Esophagus squamous epithelium (tissue), 4 donors: ENCODE measurements at regions not wholly inside any gene's neighbourhood (a gene's known extent, or its start where the extent isn't known, plus 50 kb on each side); places are given as distances from the start of the nearest gene placed in this dataset.

Experiments used
- POLR2A ChIP-seq, 4 donors: fragments of 450-650 bp; IDR thresholded peaks; one replicate each; pipeline ENCODE4 v1.6.1; 2017; ENCODE audit warnings: antibody characterized with exemption in 4 of 4, mild to moderate bottlenecking in 4 of 4, moderate library complexity in 3 of 4
- TF ChIP-seq, protein P1 (sequence below), 6 experiments: fragments of 450-650 bp in 4 of 6; fragments of 200-600 bp in 2 of 6; sonication (generic) in 2 of 6; IDR thresholded peaks; one replicate each; pipeline ENCODE4 v1.5.1; 2016 to 2019; ENCODE audit warnings: antibody characterized with exemption in 6 of 6, mild to moderate bottlenecking in 4 of 6, moderate library complexity in 4 of 6

DNA sequence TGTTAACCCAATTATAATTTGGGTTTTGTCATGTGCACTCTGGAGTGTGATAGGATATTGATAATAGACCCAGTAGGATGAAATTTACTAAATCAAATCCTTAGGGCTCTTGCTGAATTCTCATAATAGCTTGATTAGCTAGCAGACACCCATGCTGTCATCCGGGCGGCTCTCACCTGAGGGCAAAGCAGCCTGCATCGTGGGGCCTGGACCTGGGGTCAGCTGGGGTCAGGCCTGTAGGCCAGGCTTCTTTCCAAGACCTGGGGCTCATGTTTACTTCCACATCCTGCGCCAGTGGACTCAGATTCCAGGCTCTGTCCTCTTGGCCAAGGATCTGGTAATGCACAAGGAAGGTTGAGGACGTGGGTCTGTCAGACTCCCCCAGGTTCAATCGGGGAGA, 486.3 kb downstream of the NPHP4 start:
- TF ChIP-seq, protein P1, sequence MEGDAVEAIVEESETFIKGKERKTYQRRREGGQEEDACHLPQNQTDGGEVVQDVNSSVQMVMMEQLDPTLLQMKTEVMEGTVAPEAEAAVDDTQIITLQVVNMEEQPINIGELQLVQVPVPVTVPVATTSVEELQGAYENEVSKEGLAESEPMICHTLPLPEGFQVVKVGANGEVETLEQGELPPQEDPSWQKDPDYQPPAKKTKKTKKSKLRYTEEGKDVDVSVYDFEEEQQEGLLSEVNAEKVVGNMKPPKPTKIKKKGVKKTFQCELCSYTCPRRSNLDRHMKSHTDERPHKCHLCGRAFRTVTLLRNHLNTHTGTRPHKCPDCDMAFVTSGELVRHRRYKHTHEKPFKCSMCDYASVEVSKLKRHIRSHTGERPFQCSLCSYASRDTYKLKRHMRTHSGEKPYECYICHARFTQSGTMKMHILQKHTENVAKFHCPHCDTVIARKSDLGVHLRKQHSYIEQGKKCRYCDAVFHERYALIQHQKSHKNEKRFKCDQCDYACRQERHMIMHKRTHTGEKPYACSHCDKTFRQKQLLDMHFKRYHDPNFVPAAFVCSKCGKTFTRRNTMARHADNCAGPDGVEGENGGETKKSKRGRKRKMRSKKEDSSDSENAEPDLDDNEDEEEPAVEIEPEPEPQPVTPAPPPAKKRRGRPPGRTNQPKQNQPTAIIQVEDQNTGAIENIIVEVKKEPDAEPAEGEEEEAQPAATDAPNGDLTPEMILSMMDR (IDR thresholded peaks at IDR 0.05), result no peak
- no peak for TF ChIP-seq POLR2A (IDR thresholded peaks at IDR 0.05)
